Progenitor cell of endocrine pancreas (in vitro differentiated cells): ENCODE measurements at regions not wholly inside any gene's neighbourhood (a gene's known extent, or its start where the extent isn't known, plus 50 kb on each side); places are given as distances from the start of the nearest gene placed in this dataset. TPM values are rescaled to one million over a fixed set of nuclear protein-coding genes. Genes with fewer than 3 reads are reported as not detected.

Experiments used
- DNase-seq: peaks from one replicate; pipeline ENCODE4 v3.0.0; 2021; ENCODE audit warnings: low spot score; ENCODE audit not compliant: unreplicated experiment
- H3K27ac Mint-ChIP-seq: 2 replicates; pipeline ENCODE4 v1.8.0; 2021; ENCODE audit warnings: mild to moderate bottlenecking, moderate library complexity, mixed read lengths
- H3K27me3 Mint-ChIP-seq: 2 replicates; pipeline ENCODE4 v1.8.0; 2021; ENCODE audit warnings: mixed read lengths
- H3K36me3 Mint-ChIP-seq: 2 replicates; pipeline ENCODE4 v1.8.0; 2022; ENCODE audit warnings: mixed read lengths; ENCODE audit not compliant: insufficient read depth
- H3K4me1 Mint-ChIP-seq: 2 replicates; pipeline ENCODE4 v1.8.0; 2021; ENCODE audit warnings: low read depth, mixed read lengths
- H3K4me3 Mint-ChIP-seq: 2 replicates; pipeline ENCODE4 v1.8.0; 2021; ENCODE audit warnings: low read depth, mild to moderate bottlenecking, moderate library complexity, mixed read lengths
- H3K9me3 Mint-ChIP-seq: 2 replicates; pipeline ENCODE4 v1.8.0; 2021; ENCODE audit warnings: low read depth, mixed read lengths
- microRNA-seq: library from miRNA; unstranded; fragments of <30 nt; microRNA quantifications from one replicate; pipeline ENCODE4 v1.1.0, GENCODE V29; 2020; ENCODE audit warnings: borderline number of aligned reads; ENCODE audit not compliant: unreplicated experiment
- TF ChIP-seq, protein P1 (sequence below): fragments of 200-600 bp; sonication (generic); IDR thresholded peaks from one replicate; pipeline ENCODE4 v1.5.0; 2021; ENCODE audit warnings: antibody characterized with exemption, mild to moderate bottlenecking; ENCODE audit not compliant: unreplicated experiment

DNA sequence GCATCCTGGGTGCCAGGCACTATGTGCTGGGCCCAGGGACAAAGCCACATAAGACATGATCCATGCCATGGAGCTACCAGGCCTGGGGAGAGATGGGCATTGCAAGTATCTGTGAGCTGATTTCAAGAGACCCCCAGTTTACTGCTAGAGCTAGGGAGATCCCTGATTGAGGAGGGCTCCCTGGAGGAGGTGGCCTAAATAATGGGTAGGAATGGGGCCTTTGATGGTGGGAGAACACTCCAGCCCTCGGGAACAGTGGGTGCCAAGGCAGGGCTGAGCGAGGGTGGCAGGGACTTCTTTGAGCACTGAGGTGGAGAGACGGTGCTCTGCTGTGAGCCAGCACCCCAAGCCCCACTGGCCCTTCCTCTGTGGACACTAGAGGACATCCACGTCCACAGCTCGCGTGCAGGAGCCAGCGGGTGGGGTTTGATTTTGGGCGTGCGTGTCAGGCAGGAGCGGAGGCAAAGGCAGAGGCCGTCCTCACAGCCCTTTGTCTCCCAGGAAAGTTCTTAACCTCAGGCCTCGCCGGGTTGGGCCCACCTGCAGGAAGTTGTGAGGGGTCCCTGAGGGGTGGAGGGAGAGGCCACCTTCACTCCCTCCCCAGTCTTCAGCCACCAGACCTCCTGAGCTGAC is 52.9 kb upstream of the PPARA start:
- DNase-seq: no peak
- no peaks in the 10 kb centered on the region for H3K4me1 Mint-ChIP-seq
- no peaks in the 10 kb centered on the region for H3K36me3 Mint-ChIP-seq
- no peaks in the 10 kb centered on the region for H3K9me3 Mint-ChIP-seq
- H3K27ac Mint-ChIP-seq: peak overlapping the region; percentile 69
- TF ChIP-seq, protein P1, sequence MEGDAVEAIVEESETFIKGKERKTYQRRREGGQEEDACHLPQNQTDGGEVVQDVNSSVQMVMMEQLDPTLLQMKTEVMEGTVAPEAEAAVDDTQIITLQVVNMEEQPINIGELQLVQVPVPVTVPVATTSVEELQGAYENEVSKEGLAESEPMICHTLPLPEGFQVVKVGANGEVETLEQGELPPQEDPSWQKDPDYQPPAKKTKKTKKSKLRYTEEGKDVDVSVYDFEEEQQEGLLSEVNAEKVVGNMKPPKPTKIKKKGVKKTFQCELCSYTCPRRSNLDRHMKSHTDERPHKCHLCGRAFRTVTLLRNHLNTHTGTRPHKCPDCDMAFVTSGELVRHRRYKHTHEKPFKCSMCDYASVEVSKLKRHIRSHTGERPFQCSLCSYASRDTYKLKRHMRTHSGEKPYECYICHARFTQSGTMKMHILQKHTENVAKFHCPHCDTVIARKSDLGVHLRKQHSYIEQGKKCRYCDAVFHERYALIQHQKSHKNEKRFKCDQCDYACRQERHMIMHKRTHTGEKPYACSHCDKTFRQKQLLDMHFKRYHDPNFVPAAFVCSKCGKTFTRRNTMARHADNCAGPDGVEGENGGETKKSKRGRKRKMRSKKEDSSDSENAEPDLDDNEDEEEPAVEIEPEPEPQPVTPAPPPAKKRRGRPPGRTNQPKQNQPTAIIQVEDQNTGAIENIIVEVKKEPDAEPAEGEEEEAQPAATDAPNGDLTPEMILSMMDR: no peak
- no peak overlapping the region for H3K4me3 Mint-ChIP-seq
- H3K27me3 Mint-ChIP-seq: peaks cover 21% of the 10 kb centered on the region

DNA sequence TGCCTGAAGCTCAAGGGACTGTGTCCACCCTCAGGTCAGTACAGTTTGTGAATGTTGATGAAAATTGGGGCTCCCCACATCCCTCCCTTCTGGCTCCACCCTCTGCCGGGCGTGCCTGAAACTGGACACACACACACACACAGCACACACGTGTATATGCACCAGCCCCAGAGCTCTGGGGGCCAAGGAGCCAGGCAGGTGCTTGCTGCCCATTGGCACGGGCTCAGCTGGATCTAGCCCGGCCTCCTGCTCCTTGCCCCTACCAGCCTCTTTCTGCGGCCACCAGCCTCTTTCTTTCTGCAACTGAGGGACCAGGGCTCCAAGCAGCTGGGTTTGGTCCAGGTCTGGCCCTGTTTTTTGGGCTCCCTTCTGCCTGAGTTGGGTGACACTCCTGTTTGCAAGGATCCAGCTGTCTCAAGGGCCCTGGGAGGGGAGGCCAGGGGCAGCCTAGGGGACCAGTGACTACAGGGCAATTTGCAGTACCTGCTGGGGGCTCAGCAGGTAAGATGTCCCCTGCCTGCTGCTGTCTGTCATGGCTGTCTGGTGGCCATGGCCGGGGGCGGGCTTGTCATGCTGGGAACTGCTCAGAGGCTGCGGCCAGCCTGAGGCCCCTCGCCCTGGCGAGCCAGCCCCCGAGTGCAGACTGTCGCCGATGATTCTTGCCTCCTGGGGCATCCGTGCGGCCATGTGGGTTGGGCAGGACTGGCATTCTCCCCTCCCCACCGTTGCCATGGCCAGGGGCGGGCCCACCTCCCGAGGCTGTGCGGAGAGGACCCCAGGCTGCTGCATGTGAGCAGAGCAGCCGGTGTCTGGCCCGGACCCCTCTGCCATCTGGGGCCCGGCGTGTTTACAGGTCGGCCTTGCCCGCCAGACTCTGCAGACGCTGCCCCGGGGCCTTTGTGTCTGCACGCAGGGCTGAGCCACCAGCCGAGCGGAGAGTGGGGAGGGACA is 51.5 kb upstream of the PPARA start:
- Mint-ChIP-seq H3K4me3 (no peak overlapping the region), H3K4me1 (no peaks in the 10 kb centered on the region), H3K36me3 (no peaks in the 10 kb centered on the region), H3K27me3 (peaks cover 21% of the 10 kb centered on the region), H3K9me3 (no peaks in the 10 kb centered on the region), H3K27ac (no peak overlapping the region)
- no peak for DNase-seq
- TF ChIP-seq, protein P1: no peak

DNA sequence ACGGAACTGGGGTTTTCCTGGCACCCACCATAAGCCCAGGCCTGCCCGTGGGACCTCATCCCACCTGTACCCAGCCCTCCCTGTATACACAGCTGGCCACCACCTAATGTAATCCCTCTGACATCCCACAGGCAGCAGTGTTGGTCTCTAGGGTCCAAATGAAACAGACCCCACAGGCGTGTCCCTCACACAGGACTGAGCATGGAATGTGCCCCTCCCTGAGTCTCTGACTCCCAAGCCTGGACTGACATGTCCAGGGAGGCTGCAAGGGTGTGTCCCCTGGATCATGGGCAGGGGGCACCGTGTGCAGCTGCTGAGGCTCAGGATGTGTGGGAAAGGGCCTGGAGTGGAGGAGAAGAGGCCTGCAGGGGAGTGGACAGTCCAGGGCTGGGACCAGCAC is 50.6 kb upstream of the PPARA start:
- H3K36me3 Mint-ChIP-seq: no peaks in the 10 kb centered on the region
- TF ChIP-seq, protein P1: no peak
- peaks cover 17% of the 10 kb centered on the region for H3K27me3 Mint-ChIP-seq
- DNase-seq: no peak
- H3K27ac Mint-ChIP-seq: no peak overlapping the region
- H3K4me1 Mint-ChIP-seq: no peaks in the 10 kb centered on the region
- H3K4me3 Mint-ChIP-seq: no peak overlapping the region
- H3K9me3 Mint-ChIP-seq: no peaks in the 10 kb centered on the region

DNA sequence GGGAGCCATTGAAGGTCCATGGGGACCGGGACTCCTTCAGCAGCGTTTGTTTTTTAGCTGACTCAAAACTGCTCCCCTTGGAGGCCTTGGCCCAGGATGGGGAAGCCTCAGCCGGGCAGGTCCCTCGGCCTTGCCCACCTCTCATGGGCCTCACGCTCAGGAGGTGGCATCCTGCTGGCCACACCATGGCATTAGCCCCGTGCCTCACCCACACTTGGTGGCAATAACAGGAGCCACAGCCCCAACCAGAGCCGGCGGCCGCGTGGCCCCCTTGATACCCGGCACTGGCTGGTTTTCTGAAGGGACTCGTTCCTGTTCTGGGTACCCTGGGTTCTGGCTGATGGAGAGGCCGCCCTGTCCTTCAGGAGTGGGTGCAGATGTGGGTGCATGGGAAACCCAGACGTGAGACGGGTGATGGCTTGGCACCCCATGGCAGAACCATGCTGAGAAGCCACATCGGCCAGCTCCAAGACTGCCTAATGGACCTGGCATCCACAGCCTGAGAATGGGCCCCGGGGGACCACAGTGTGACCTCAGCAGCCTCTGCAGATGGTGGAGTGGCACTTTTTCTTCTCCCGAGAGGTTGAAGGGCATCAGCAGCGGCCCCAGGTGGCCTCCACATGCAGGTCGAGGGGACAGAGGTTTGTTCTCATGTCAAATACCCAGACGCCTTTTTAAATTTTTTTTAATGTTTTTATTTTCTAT is 49.8 kb upstream of the PPARA start:
- Mint-ChIP-seq H3K27ac (no peak overlapping the region), H3K9me3 (no peaks in the 10 kb centered on the region), H3K4me3 (no peak overlapping the region), H3K4me1 (no peaks in the 10 kb centered on the region), H3K27me3 (peaks cover 17% of the 10 kb centered on the region), H3K36me3 (no peaks in the 10 kb centered on the region)
- no peak for DNase-seq
- TF ChIP-seq, protein P1: no peak

Small RNA genes lying in the stretch of these regions (microRNA-seq; reads per million reads assigned to microRNA genes)
- not detected for gene MIR3619
